BLaER1 (cell line): ENCODE measurements at regions not wholly inside any gene's neighbourhood (a gene's known extent, or its start where the extent isn't known, plus 50 kb on each side); places are given as distances from the start of the nearest gene placed in this dataset.

ENCODE experiments used
- H3K27ac ChIP-seq: shearing (Covaris generic); formaldehyde crosslinking; 2 replicates; pipeline ENCODE4 v1.8.1; 2022
- H3K27me3 ChIP-seq: shearing (Covaris generic); formaldehyde crosslinking; 2 replicates; pipeline ENCODE4 v1.8.1; 2022
- H3K36me3 ChIP-seq: shearing (Covaris generic); formaldehyde crosslinking; 2 replicates; pipeline ENCODE4 v1.8.1; 2022
- H3K4me1 ChIP-seq: shearing (Covaris generic); formaldehyde crosslinking; 2 replicates; pipeline ENCODE4 v1.8.1; 2022
- H3K4me2 ChIP-seq: shearing (Covaris generic); formaldehyde crosslinking; 2 replicates; pipeline ENCODE4 v1.8.1; 2022
- H3K4me3 ChIP-seq: shearing (Covaris generic); formaldehyde crosslinking; 2 replicates; pipeline ENCODE4 v1.8.1; 2022
- H3K9ac ChIP-seq: shearing (Covaris generic); formaldehyde crosslinking; 2 replicates; pipeline ENCODE4 v1.8.1; 2022
- H3K9me3 ChIP-seq: shearing (Covaris generic); formaldehyde crosslinking; 2 replicates; pipeline ENCODE4 v1.8.1; 2022
- H4K20me1 ChIP-seq: shearing (Covaris generic); formaldehyde crosslinking; 2 replicates; pipeline ENCODE4 v1.8.1; 2022
- Cebpa-rat ChIP-seq: shearing (Covaris generic); IDR thresholded peaks from 2 replicates; pipeline ENCODE4 v1.8.1; 2022

- H3K36me3 ChIP-seq: peaks cover 23% of the 10 kb centered on the region; the same call in 1 of the 2 replicates
- peaks cover 64% of the 10 kb centered on the region for H3K4me1 ChIP-seq
- no peak for TF ChIP-seq Cebpa-rat
- no peaks in the 10 kb centered on the region for H3K9me3 ChIP-seq
- H3K4me3 ChIP-seq: no peak overlapping the region
- no peaks in the 10 kb centered on the region for H3K27me3 ChIP-seq
- peak overlapping the region; percentile 74 for H3K4me2 ChIP-seq
- no peak overlapping the region for H3K9ac ChIP-seq
- H3K27ac ChIP-seq: peak overlapping the region; percentile 59; the same call in 1 of the 2 replicates
- H4K20me1 ChIP-seq: no peaks in the 10 kb centered on the region
Observed at GRCh38 chr16:27727941-27728340, 178.0 kb downstream of the KATNIP start.

GRCh38 chr16:27728691-27729090, 178.7 kb downstream of the KATNIP start:
- peak overlapping the region; percentile 39; the same call in 1 of the 2 replicates for H3K9ac ChIP-seq
- H3K36me3 ChIP-seq: peaks cover 23% of the 10 kb centered on the region; the same call in 1 of the 2 replicates
- peak overlapping the region; percentile 74 for H3K4me2 ChIP-seq
- no peaks in the 10 kb centered on the region for H3K27me3 ChIP-seq
- no peaks in the 10 kb centered on the region for H3K9me3 ChIP-seq
- peaks cover 56% of the 10 kb centered on the region for H3K4me1 ChIP-seq
- H4K20me1 ChIP-seq: no peaks in the 10 kb centered on the region
- no peak for TF ChIP-seq Cebpa-rat
- no peak overlapping the region; the same call in 1 of the 2 replicates for H3K4me3 ChIP-seq
- peak overlapping the region; percentile 59 for H3K27ac ChIP-seq

- H3K4me3 ChIP-seq: no peak overlapping the region
- no peak for TF ChIP-seq Cebpa-rat
- H3K4me2 ChIP-seq: peak overlapping the region; percentile 74
Observed at GRCh38 chr16:27729516-27730304, 179.8 kb downstream of the KATNIP start.

GRCh38 chr16:27730661-27731210, 180.8 kb downstream of the KATNIP start:
- Histone ChIP-seq H3K36me3 (peaks cover 18% of the 10 kb centered on the region; the same call in 1 of the 2 replicates), H3K4me2 (no peak overlapping the region), H3K9ac (no peak overlapping the region), H3K4me3 (no peak overlapping the region), H3K9me3 (no peaks in the 10 kb centered on the region), H3K27me3 (no peaks in the 10 kb centered on the region), H4K20me1 (no peaks in the 10 kb centered on the region), H3K4me1 (peaks cover 36% of the 10 kb centered on the region), H3K27ac (peak overlapping the region; percentile 59)
- no peak for TF ChIP-seq Cebpa-rat

More at GRCh38 chr16:27729516-27730304, 179.8 kb downstream of the KATNIP start:
- peaks cover 23% of the 10 kb centered on the region; the same call in 1 of the 2 replicates for H3K36me3 ChIP-seq
- H3K4me1 ChIP-seq: peaks cover 46% of the 10 kb centered on the region
- H3K9ac ChIP-seq: peak overlapping the region; percentile 39; the same call in 1 of the 2 replicates
- H4K20me1 ChIP-seq: no peaks in the 10 kb centered on the region
- H3K27ac ChIP-seq: peak overlapping the region; percentile 59
- no peaks in the 10 kb centered on the region for H3K9me3 ChIP-seq
- H3K27me3 ChIP-seq: no peaks in the 10 kb centered on the region

GRCh38 chr16:27735031-27735430, 185.1 kb downstream of the KATNIP start:
- Histone ChIP-seq H3K9me3 (no peaks in the 10 kb centered on the region), H3K4me2 (no peak overlapping the region), H3K4me3 (no peak overlapping the region), H3K27me3 (no peaks in the 10 kb centered on the region), H3K36me3 (no peaks in the 10 kb centered on the region), H3K4me1 (peaks cover 10% of the 10 kb centered on the region), H4K20me1 (no peaks in the 10 kb centered on the region), H3K27ac (no peak overlapping the region), H3K9ac (no peak overlapping the region)
- no peak for TF ChIP-seq Cebpa-rat

- no peaks in the 10 kb centered on the region for H3K27me3 ChIP-seq
- H3K9me3 ChIP-seq: no peaks in the 10 kb centered on the region
- peaks cover 14% of the 10 kb centered on the region; the same call in 1 of the 2 replicates for H3K36me3 ChIP-seq
Observed at GRCh38 chr16:27736431-27736830, 186.5 kb downstream of the KATNIP start.

GRCh38 chr16:27737513-27737912, 187.6 kb downstream of the KATNIP start:
- no peak for TF ChIP-seq Cebpa-rat
- no peak overlapping the region for H3K4me3 ChIP-seq
- no peak overlapping the region for H3K27ac ChIP-seq
- no peaks in the 10 kb centered on the region for H3K9me3 ChIP-seq
- H3K27me3 ChIP-seq: no peaks in the 10 kb centered on the region
- H3K4me1 ChIP-seq: no peaks in the 10 kb centered on the region
- H3K9ac ChIP-seq: no peak overlapping the region
- H4K20me1 ChIP-seq: no peaks in the 10 kb centered on the region
- peaks cover 15% of the 10 kb centered on the region for H3K36me3 ChIP-seq
- H3K4me2 ChIP-seq: no peak overlapping the region

More at GRCh38 chr16:27736431-27736830, 186.5 kb downstream of the KATNIP start:
- H3K9ac ChIP-seq: no peak overlapping the region
- H3K27ac ChIP-seq: no peak overlapping the region
- H4K20me1 ChIP-seq: no peaks in the 10 kb centered on the region
- no peak overlapping the region for H3K4me3 ChIP-seq
- TF ChIP-seq Cebpa-rat: no peak
- H3K4me2 ChIP-seq: no peak overlapping the region
- no peaks in the 10 kb centered on the region for H3K4me1 ChIP-seq
